ENCODE measurements at regions not wholly inside any gene's neighbourhood (a gene's known extent, or its start where the extent isn't known, plus 50 kb on each side); places are given as distances from the start of the nearest gene placed in this dataset.
"Not testable (repeated sequence)": the region's sequence is repeated elsewhere in the genome, so short reads cannot be mapped to it uniquely, and the experiment has no call there.

GRCh38 chr2:91844451-91844825, 3026.8 kb upstream of the TEKT4 start:
- peaks cover 0 to 43% of the 10 kb centered on the region in 2 donors for H3K27me3 ChIP-seq
- DNase-seq; intact Hi-C loops (cut with DNase I; ENCODE audit: low total_unique reads); H3K9me3 ChIP-seq; H3K27ac ChIP-seq; H3K4me1 ChIP-seq; H3K4me3 ChIP-seq; H3K36me3 ChIP-seq: not testable (repeated sequence)

GRCh38 chr2:91846388-91846787, 3024.8 kb upstream of the TEKT4 start:
- intact Hi-C loops (cut with DNase I; ENCODE audit: low total_unique reads); H3K4me3 ChIP-seq; H3K4me1 ChIP-seq; H3K36me3 ChIP-seq; H3K9me3 ChIP-seq; DNase-seq; H3K27ac ChIP-seq: not testable (repeated sequence)
- peaks cover 0 to 25% of the 10 kb centered on the region in 2 donors for H3K27me3 ChIP-seq

DNA sequence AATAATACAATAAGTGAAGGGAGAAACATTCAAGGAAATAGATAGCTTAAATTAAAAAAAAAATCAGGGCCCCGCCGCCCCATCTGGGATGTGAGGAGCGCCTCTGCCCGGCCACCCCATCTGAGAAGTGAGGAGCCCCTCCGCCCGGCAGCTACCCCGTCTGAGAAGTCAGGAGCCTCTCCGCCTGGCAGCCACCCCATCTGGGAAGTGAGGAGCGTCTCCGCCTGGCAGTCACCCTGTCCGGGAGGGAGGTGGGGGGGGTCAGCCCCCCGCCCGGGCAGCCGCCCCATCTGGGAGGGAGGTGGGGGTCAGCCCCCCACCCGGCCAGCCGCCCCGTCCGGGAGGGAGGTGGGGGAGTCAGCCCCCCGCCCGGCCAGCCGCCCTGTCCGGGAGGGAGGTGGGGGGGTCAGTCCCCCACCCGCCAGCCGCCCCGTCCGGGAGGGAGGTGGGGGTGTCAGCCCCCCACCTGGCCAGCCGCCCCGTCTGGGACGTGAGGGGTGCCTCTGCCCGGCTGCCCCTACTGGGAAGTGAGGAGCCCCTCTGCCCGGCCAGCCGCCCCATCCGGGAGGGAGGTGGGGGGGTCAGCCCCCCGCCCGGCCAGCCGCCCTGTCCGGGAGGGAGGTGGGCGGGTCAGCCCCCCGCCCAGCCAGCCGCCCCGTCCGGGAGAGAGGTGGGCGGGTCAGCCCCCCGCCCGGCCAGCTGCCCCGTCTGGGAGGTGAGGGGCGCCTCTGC, 3019.4 kb upstream of the TEKT4 start:
- H3K4me1 ChIP-seq; H3K36me3 ChIP-seq; H3K27me3 ChIP-seq; H3K4me3 ChIP-seq; H3K9me3 ChIP-seq; H3K27ac ChIP-seq; intact Hi-C loops (cut with DNase I; ENCODE audit: low total_unique reads): not testable (repeated sequence)
- DNase-seq: peak in 1 of 2 donors; percentile 55

DNA sequence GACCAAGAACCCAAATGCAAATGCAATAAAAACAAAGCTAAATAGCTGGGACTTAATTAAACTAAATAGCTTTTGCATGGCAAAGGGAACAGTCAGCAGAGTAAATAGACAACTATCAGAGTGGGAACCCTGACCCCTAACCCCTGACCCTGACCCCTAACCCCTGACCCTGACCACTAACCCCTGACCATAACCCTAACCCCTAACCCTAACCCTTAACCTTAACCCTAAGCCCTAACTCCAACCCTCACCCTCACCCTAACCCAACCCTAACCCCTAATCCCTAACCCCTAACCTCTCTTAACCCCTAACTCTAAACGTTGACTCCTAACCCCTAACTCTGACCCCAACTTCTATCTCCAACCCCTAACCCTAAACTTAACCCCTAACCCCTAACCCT, 3014.3 kb upstream of the TEKT4 start:
- DNase-seq; intact Hi-C loops (cut with DNase I; ENCODE audit: low total_unique reads); H3K4me3 ChIP-seq; H3K9me3 ChIP-seq; H3K36me3 ChIP-seq; H3K4me1 ChIP-seq; H3K27me3 ChIP-seq; H3K27ac ChIP-seq: not testable (repeated sequence)

- intact Hi-C loops (cut with DNase I; ENCODE audit: low total_unique reads); H3K36me3 ChIP-seq; DNase-seq; H3K4me1 ChIP-seq; H3K27me3 ChIP-seq; H3K27ac ChIP-seq; H3K9me3 ChIP-seq; H3K4me3 ChIP-seq: not testable (repeated sequence)
Measured at GRCh38 chr2:91857711-91858110, 3013.5 kb upstream of the TEKT4 start.

GRCh38 chr2:91871716-91872115, 2999.5 kb upstream of the TEKT4 start:
- H3K4me1 ChIP-seq; H3K9me3 ChIP-seq; intact Hi-C loops (cut with DNase I; ENCODE audit: low total_unique reads); H3K4me3 ChIP-seq; H3K27me3 ChIP-seq; H3K27ac ChIP-seq; H3K36me3 ChIP-seq; DNase-seq: not testable (repeated sequence)

GRCh38 chr2:91873416-91873815, 2997.8 kb upstream of the TEKT4 start:
- H3K36me3 ChIP-seq; intact Hi-C loops (cut with DNase I; ENCODE audit: low total_unique reads); H3K27me3 ChIP-seq; H3K4me1 ChIP-seq; H3K4me3 ChIP-seq; DNase-seq; H3K27ac ChIP-seq; H3K9me3 ChIP-seq: not testable (repeated sequence)

DNA sequence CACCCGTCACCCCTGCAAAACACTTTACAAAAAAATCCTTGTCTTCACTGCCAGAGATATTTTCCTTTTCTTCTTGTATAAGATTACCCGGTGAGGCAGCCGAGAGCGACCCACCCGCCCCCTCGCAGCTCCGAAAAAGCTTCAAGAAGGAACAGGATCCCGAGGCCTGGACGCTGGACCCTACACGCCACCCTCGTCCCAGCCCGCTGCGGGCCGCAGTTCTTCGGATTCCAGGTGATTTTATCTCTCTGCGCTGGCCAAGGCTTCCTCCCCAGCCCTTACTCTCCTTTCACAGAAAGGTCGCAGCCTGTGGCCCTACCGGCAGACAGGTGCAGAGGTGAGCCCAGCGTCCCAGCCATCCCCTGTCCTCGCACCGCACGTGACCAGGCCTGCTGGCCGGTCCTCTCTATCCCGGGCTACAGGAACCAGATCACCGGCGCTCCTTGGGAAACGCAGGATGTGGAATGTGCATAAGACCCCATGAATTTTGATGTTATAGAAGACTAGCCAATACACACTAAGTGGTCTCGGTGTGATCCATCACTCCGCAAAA, 2993.5 kb upstream of the TEKT4 start:
- intact Hi-C loops (cut with DNase I; ENCODE audit: low total_unique reads): not testable (repeated sequence)

GRCh38 chr2:91895091-91895490, 2976.1 kb upstream of the TEKT4 start:
- H3K27me3 ChIP-seq; H3K9me3 ChIP-seq; H3K4me3 ChIP-seq; H3K36me3 ChIP-seq; DNase-seq; H3K27ac ChIP-seq; H3K4me1 ChIP-seq; intact Hi-C loops (cut with DNase I; ENCODE audit: low total_unique reads): not testable (repeated sequence)

More for the DNA sequence above, 2993.5 kb upstream of the TEKT4 start:
- not testable (repeated sequence) for H3K9me3 ChIP-seq, H3K4me1 ChIP-seq, H3K36me3 ChIP-seq, DNase-seq, H3K27me3 ChIP-seq, H3K27ac ChIP-seq, H3K4me3 ChIP-seq

DNA sequence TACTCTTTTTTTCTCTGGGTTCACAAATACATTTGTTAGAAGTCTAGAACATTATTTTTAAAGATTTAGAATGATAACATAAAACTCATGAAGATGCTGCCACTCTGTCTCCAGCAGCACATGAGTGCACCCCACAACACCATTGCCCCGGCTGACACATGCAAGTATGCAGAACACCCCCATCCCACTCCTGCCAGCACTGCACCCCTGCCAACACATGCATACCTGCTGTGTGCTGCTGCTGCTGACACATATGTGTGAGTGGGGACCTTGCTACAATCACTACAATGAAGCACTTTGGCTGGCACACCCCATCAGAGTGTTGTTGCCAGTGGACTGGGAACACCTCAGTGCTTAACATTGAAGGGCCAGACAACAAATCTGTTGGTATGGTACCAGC, 2953.6 kb upstream of the TEKT4 start:
- H3K4me3 ChIP-seq; H3K9me3 ChIP-seq; intact Hi-C loops (cut with DNase I; ENCODE audit: low total_unique reads); H3K27me3 ChIP-seq; H3K27ac ChIP-seq; H3K36me3 ChIP-seq; DNase-seq; H3K4me1 ChIP-seq: not testable (repeated sequence)
